ENCODE measurements at regions not wholly inside any gene's neighbourhood (a gene's known extent, or its start where the extent isn't known, plus 50 kb on each side); places are given as distances from the start of the nearest gene placed in this dataset.

- no peak overlapping the region for H3K27ac Mint-ChIP-seq (ENCODE audit: unreplicated experiment)
- H3K4me3 Mint-ChIP-seq (ENCODE audit: unreplicated experiment) = no peak overlapping the region
- no peak for DNase-seq (ENCODE audit: extremely low spot score, unreplicated experiment)
- H3K27me3 Mint-ChIP-seq (ENCODE audit: unreplicated experiment) = no peaks in the 10 kb centered on the region
- no peak for TF ChIP-seq CTCF (IDR thresholded peaks at IDR 0.05)
- H3K36me3 Mint-ChIP-seq (ENCODE audit: unreplicated experiment) = no peaks in the 10 kb centered on the region
- no peaks in the 10 kb centered on the region for H3K9me3 Mint-ChIP-seq (ENCODE audit: unreplicated experiment)
- H3K4me1 Mint-ChIP-seq (ENCODE audit: unreplicated experiment) = peaks cover 2% of the 10 kb centered on the region
Observed at GRCh38 chr4:1575418-1576303, 108.5 kb downstream of the FAM53A start.

- H3K27ac Mint-ChIP-seq (ENCODE audit: unreplicated experiment) = no peak overlapping the region
- no peak for DNase-seq (ENCODE audit: extremely low spot score, unreplicated experiment)
- H3K9me3 Mint-ChIP-seq (ENCODE audit: unreplicated experiment) = no peaks in the 10 kb centered on the region
- H3K36me3 Mint-ChIP-seq (ENCODE audit: unreplicated experiment) = no peaks in the 10 kb centered on the region
- H3K4me3 Mint-ChIP-seq (ENCODE audit: unreplicated experiment) = no peak overlapping the region
- no peaks in the 10 kb centered on the region for H3K27me3 Mint-ChIP-seq (ENCODE audit: unreplicated experiment)
- TF ChIP-seq CTCF (IDR thresholded peaks at IDR 0.05) = no peak
- H3K4me1 Mint-ChIP-seq (ENCODE audit: unreplicated experiment) = no peaks in the 10 kb centered on the region
Observed at GRCh38 chr4:1574601-1575417, 109.3 kb downstream of the FAM53A start.

- H3K36me3 Mint-ChIP-seq (ENCODE audit: unreplicated experiment) = no peaks in the 10 kb centered on the region
- no peak overlapping the region for H3K27ac Mint-ChIP-seq (ENCODE audit: unreplicated experiment)
- no peak overlapping the region for H3K4me3 Mint-ChIP-seq (ENCODE audit: unreplicated experiment)
- no peaks in the 10 kb centered on the region for H3K4me1 Mint-ChIP-seq (ENCODE audit: unreplicated experiment)
- TF ChIP-seq CTCF (IDR thresholded peaks at IDR 0.05) = no peak
- DNase-seq (ENCODE audit: extremely low spot score, unreplicated experiment) = no peak
- H3K27me3 Mint-ChIP-seq (ENCODE audit: unreplicated experiment) = no peaks in the 10 kb centered on the region
- no peaks in the 10 kb centered on the region for H3K9me3 Mint-ChIP-seq (ENCODE audit: unreplicated experiment)
Observed at GRCh38 chr4:1573830-1574459, 110.2 kb downstream of the FAM53A start.

- H3K36me3 Mint-ChIP-seq (ENCODE audit: unreplicated experiment) = no peaks in the 10 kb centered on the region
- H3K4me3 Mint-ChIP-seq (ENCODE audit: unreplicated experiment) = no peak overlapping the region
- no peaks in the 10 kb centered on the region for H3K9me3 Mint-ChIP-seq (ENCODE audit: unreplicated experiment)
- no peaks in the 10 kb centered on the region for H3K27me3 Mint-ChIP-seq (ENCODE audit: unreplicated experiment)
- no peak for DNase-seq (ENCODE audit: extremely low spot score, unreplicated experiment)
- no peak for TF ChIP-seq CTCF (IDR thresholded peaks at IDR 0.05)
- H3K27ac Mint-ChIP-seq (ENCODE audit: unreplicated experiment) = no peak overlapping the region
- no peaks in the 10 kb centered on the region for H3K4me1 Mint-ChIP-seq (ENCODE audit: unreplicated experiment)
Observed at GRCh38 chr4:1572964-1573720, 111.0 kb downstream of the FAM53A start.
